OCI-LY1 (cell line): ENCODE measurements at regions not wholly inside any gene's neighbourhood (a gene's known extent, or its start where the extent isn't known, plus 50 kb on each side); places are given as distances from the start of the nearest gene placed in this dataset.

Experiments used
- EZH2 ChIP-seq: fragments of 200-600 bp; sonication (generic), shearing (Covaris generic); IDR thresholded peaks from 2 replicates; pipeline ENCODE4 v1.8.0; 2017; ENCODE audit warnings: borderline replicate concordance, mixed run types, mild to moderate bottlenecking, antibody characterized with exemption, low read length, moderate library complexity, mixed read lengths
- TF ChIP-seq, protein P1 (sequence below): fragments of 200-600 bp; sonication (generic), shearing (Covaris generic); IDR thresholded peaks from 2 replicates; pipeline ENCODE4 v1.5.1; 2017; ENCODE audit warnings: mild to moderate bottlenecking, antibody characterized with exemption, low read length, moderate library complexity, mixed read lengths

DNA sequence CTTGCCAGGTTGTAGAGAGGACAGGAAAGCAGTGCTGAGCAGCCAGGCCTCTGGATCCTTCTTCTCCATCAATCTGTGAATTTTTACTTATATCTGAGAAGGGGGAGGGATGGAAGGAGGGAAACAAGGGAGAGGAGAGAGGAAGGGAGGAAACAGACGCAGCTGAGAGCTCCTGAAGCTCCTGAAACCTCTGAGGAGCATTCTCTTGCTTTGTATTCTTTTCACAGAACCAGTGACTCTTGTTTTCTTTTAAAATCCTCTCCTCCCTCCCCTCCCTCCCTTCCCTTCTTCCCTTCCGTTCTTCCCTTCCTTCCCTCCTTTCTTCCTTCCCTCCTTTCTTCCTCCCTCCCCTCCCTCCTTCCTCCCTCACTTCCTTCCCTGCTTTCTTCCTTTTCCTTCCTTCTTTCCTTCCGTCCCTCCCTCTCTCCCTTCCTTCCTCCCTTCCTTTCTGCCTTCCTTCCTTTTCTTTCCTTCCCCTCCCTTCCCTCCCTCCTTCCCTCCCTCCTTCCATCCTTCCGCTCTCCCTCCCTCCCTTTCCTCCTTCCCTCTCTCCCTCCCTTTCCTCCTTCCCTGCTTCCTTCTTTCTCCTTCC lies 60.0 kb upstream of the RBFOX1 start:
- TF ChIP-seq, protein P1, sequence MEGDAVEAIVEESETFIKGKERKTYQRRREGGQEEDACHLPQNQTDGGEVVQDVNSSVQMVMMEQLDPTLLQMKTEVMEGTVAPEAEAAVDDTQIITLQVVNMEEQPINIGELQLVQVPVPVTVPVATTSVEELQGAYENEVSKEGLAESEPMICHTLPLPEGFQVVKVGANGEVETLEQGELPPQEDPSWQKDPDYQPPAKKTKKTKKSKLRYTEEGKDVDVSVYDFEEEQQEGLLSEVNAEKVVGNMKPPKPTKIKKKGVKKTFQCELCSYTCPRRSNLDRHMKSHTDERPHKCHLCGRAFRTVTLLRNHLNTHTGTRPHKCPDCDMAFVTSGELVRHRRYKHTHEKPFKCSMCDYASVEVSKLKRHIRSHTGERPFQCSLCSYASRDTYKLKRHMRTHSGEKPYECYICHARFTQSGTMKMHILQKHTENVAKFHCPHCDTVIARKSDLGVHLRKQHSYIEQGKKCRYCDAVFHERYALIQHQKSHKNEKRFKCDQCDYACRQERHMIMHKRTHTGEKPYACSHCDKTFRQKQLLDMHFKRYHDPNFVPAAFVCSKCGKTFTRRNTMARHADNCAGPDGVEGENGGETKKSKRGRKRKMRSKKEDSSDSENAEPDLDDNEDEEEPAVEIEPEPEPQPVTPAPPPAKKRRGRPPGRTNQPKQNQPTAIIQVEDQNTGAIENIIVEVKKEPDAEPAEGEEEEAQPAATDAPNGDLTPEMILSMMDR = no peak
- TF ChIP-seq EZH2 = no peak
